ENCODE measurements at regions not wholly inside any gene's neighbourhood (a gene's known extent, or its start where the extent isn't known, plus 50 kb on each side); places are given as distances from the start of the nearest gene placed in this dataset.

DNA sequence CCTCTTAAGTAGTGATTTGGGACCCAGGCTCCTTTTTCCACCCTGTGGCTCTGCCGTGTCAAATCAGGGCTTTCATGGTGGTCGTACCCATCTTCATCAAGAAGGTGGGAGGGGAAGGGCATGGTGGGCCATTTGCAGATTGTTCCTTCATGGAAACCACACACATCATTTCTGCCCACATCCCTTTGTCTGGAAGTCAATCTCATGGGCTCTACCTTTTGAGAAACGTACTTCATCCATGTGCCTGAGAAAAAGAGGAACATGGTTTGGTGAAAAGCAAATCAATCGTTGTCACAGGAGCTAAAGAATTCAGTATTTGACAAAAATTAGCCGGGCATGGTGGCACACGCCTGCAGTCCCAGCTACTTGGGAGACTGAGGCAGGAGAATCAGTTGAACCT is 233.4 kb downstream of the FOXO1 start:
- H3K9ac ChIP-seq (ENCODE audit: insufficient read depth in 1 of 2, low read depth in 2 of 2, low read length in 2 of 2), result no peak overlapping the region
- no peaks in the 10 kb centered on the region for H3K4me1 ChIP-seq (replicated peaks in 1 of 2; ENCODE audit: control insufficient read depth in 2 of 2, insufficient read depth in 2 of 2, low read length in 2 of 2)
- H3K4me3 ChIP-seq, result no peak overlapping the region
- 0% methylated on average over 3 of the region's 6 CpGs for WGBS (ENCODE audit: insufficient coverage, low coverage, missing lambda C conversion rate)
- DNase-seq (ENCODE audit: extremely low read depth in 1 of 4, low spot score in 3 of 4) (no peak), ATAC-seq (no peak), FAIRE-seq (no peak)
- in situ Hi-C loops (cut with MboI) (no loop called here), intact Hi-C loops (cut with micrococcal nuclease) (no loop called here)
- no TSS peak for BruUV-seq (replicated peaks)
- no peaks in the 10 kb centered on the region for H4K20me1 ChIP-seq (replicated peaks; ENCODE audit: control insufficient read depth, insufficient read depth, low read length)
- no peak for TF ChIP-seq BCOR (IDR thresholded peaks at IDR 0.05)
- TF ChIP-seq ATF6 (CRISPR knock-in tag; IDR thresholded peaks at IDR 0.05), result no peak
- TF ChIP-seq ZNF316 (IDR thresholded peaks at IDR 0.05), result no peak
- no peak for TF ChIP-seq HNRNPLL (IDR thresholded peaks at IDR 0.05; ENCODE audit: low read depth, low read length, poor library complexity, severe bottlenecking)
- no peak for TF ChIP-seq U2AF2 (optimal IDR thresholded peaks at IDR 0.05; ENCODE audit: low read depth, low read length)
- no peak for TF ChIP-seq CREM (IDR thresholded peaks at IDR 0.05; ENCODE audit: low read depth)
- TF ChIP-seq RCOR1 (IDR thresholded peaks at IDR 0.05; ENCODE audit: borderline replicate concordance in 1 of 2, low read depth in 2 of 2, low read length in 2 of 2), result no peak
- no peak for TF ChIP-seq WHSC1 (IDR thresholded peaks at IDR 0.05; ENCODE audit: low read length)
- H2AFZ ChIP-seq (ENCODE audit: low read depth, low read length), result no peak overlapping the region
- no peak overlapping the region for H3K4me2 ChIP-seq (ENCODE audit: insufficient read depth, low read length)
- POLR2A ChIA-PET, result no interaction called here
- no peaks in the 10 kb centered on the region for H3K27me3 ChIP-seq (ENCODE audit: control insufficient read depth in 2 of 2, insufficient read depth in 2 of 2, low read length in 2 of 2)
- CTCF ChIA-PET (ENCODE audit: low intra/inter-chr PET ratio), result no interaction called here
- no peak overlapping the region for H3K27ac ChIP-seq (ENCODE audit: extremely low read depth, low read depth, low read length)
- no peaks in the 10 kb centered on the region for H3K36me3 ChIP-seq (ENCODE audit: control insufficient read depth, insufficient read depth, low read length)
- H3K9me3 ChIP-seq (replicated peaks; ENCODE audit: control insufficient read depth, insufficient read depth, low read depth, low read length), result no peaks in the 10 kb centered on the region
- no peaks in the 10 kb centered on the region for H3K79me2 ChIP-seq (ENCODE audit: control insufficient read depth, insufficient read depth, low read length)
- no peaks in the 10 kb centered on the region for H3K9me1 ChIP-seq (ENCODE audit: control insufficient read depth, insufficient read depth, low read length)
